Hematopoietic multipotent progenitor cell treated with erythropoietin and hydrocortisone succinate and interleukin-3 and kit ligand, for 6 days (in vitro differentiated cells): ENCODE measurements at regions not wholly inside any gene's neighbourhood (a gene's known extent, or its start where the extent isn't known, plus 50 kb on each side); places are given as distances from the start of the nearest gene placed in this dataset.

Experiments
- DNase-seq: peaks from one replicate; pipeline ENCODE4 v3.0.0-alpha.2; 2015

GRCh38 chr10:111455776-111456426 lies 379.1 kb downstream of the ADRA2A start:
- DNase-seq: no peak

DNA sequence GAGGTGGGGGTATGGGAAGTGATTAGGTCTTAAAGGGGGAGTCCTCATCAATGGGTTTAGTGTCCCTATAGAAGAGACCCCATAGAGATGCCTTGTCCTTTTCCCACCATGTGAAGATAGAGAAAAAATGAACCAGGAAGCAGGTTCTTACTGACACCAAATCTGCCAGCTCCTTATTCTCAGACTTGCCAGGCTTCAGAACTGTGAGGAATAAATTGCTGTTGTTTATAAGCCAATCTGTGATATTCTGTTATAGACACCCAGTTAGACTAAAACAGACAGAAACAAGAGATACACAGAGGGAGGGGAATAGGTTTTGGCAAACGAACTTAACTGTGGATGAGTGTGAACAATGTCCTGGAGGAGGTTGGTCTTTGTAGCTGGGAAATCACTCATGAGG lies 381.4 kb downstream of the ADRA2A start:
- DNase-seq: no peak

GRCh38 chr10:111459967-111460366 lies 383.1 kb downstream of the ADRA2A start:
- DNase-seq: no peak

DNA sequence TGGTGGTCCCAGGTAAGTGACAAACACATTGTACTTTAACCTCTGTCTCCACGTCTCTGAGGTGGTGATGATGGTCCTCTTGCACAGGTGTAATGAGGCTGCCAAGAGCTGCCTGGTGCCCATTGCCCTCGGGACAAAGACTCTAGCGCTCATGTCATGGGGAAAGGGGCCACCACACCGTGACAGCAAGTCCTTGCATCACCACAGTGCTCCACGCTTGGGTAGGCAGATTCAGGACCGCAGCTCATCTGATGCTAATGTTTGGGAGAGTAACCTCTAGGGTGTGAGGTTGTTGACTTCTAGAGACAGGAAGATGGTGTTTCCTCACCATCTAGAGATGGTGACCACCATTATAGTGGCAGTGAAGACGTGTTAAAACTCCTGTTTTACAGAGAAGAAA lies 395.6 kb downstream of the ADRA2A start:
- no peak for DNase-seq

- no peak for DNase-seq
Measured at GRCh38 chr10:111473361-111473760, 396.5 kb downstream of the ADRA2A start.

GRCh38 chr10:111474786-111475185 lies 398.0 kb downstream of the ADRA2A start:
- DNase-seq: no peak

DNA sequence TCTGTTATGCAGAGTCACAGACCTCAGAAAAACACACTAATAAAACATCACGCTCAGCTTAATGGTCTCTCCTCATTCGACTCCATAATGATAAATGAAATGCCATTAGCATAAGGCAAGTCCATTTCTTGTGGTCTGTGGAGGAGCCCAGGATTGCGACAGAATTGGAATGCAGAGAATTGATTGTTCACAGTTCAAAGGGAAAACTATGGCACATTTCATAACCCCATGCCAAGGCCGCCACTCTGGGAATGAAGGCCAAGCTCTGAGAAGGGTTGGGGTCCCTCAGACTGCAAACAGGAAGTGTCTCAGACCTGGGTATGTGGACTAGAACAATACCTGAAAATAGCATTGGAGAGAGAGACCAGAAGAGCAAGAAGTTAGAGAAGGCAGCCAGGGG lies 398.9 kb downstream of the ADRA2A start:
- DNase-seq: no peak

DNA sequence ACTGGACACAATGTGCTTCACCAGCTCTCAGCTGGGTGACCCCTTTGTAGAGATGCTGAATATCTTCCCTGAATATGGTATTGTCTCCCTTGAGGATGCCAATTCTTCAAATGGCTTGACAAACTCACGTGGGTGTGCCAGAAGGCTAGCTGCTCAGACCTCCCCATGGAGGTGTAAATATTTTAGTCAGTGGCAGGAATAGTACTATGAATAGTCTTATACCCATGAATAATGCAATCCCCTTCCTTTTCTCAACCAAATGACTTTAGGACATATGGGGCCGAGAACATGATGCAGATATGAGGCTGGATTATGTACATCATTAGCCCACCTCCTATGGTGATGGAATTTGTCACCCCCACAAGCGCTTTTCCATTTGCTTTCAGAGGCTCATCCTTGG lies 401.8 kb downstream of the ADRA2A start:
- no peak for DNase-seq

- no peak for DNase-seq
Measured at GRCh38 chr10:111479966-111480365, 403.1 kb downstream of the ADRA2A start.

GRCh38 chr10:111481261-111481826 lies 404.5 kb downstream of the ADRA2A start:
- DNase-seq: no peak

GRCh38 chr10:111481866-111482265 lies 405.0 kb downstream of the ADRA2A start:
- DNase-seq: no peak

GRCh38 chr10:111482621-111483216 lies 405.9 kb downstream of the ADRA2A start:
- no peak for DNase-seq

DNA sequence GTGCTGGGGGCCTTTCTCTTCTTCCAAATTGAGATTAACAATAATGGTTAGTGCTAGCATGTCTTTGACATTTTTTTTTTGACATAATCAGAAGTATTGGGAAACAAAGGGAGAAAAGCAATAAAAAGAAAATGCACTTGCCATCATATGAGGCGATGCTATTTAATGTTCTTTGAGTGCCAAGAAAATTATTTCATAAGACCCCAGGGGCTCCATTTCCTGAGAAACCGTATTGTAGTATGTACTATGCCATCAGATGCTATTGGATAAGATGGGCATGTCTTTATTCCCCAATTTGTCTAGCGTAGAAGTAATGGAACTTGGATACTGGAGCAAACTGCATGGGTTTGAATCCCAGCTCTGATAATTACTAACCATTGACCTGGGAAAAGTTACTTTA lies 408.9 kb downstream of the ADRA2A start:
- DNase-seq: no peak

DNA sequence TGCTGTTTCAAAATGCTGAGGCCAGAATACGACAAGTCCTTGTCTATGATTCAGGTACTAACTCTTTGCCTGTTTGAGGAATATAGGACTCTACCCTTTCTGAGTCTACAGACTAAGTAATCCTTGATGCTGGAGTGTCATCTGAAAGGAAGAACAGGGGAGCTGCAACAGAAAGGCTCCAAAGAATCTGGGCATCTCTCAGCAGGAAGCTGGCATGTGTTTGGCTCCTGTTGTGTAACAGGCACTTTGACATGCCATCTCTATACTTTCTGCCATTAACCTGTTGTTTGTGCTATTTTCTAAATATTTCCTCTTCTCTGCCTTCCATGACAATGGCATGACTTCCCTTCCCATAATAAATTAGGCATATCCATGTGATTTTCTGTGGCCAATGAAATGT lies 409.5 kb downstream of the ADRA2A start:
- DNase-seq: no peak

DNA sequence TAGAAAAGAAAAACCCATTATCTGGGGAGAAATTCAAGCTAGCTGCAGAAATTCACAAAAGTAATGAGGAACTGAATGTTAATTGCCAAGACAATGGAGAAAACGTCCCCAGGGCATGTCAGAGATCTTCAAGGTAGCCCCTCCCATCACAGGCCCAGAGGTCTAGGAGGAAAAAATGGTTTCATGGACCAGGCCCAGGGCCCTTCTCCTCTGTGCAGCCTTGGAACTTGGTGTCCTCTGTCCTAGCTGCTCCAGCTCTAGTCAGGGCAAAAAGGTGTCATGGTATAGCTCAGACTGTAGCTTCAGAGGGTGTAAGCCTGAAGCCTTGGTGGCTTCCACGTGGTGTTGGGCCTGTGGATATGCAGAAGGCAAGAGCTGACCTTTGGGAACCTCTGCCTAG lies 411.8 kb downstream of the ADRA2A start:
- DNase-seq: no peak

DNA sequence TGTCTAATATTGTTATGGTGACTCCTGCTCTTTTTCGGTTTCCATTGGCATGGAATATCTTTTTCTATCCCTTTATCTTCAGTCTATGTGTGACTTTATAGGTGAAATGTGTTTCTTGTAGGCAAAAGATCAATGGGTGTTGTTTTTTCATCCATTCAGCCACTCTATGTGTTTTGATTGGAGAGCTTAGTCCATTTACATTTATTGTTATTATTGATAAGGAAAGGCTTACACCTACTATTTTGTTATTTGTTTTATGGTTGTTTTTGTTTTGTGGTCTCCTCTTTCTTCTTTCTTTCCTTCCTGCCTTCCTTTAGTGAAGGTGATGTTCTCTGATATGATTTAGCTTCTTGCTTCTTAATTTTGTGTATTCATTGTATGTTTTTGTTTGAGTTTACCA lies 414.3 kb downstream of the ADRA2A start:
- no peak for DNase-seq

GRCh38 chr10:111493024-111493625 lies 416.3 kb downstream of the ADRA2A start:
- no peak for DNase-seq

DNA sequence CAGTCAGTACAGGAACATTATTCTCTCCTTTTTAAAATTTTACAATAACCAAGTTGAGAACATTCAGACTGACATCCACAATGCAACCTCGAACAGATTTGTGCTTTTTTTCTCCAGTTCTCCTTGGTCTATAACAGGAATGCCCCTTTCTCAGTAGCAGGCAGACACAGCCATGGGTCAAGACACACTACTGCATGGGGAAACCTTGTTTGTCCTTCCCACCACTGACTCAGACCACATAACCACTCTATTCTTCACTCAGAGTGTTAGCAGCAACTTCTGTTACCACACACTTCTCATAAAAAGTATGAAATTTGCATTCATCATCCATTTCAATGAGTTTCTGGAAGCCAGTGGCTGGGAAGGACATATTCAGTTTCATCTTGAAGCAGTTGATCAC lies 421.7 kb downstream of the ADRA2A start:
- no peak for DNase-seq

GRCh38 chr10:111504376-111504775 lies 427.5 kb downstream of the ADRA2A start:
- DNase-seq: no peak

DNA sequence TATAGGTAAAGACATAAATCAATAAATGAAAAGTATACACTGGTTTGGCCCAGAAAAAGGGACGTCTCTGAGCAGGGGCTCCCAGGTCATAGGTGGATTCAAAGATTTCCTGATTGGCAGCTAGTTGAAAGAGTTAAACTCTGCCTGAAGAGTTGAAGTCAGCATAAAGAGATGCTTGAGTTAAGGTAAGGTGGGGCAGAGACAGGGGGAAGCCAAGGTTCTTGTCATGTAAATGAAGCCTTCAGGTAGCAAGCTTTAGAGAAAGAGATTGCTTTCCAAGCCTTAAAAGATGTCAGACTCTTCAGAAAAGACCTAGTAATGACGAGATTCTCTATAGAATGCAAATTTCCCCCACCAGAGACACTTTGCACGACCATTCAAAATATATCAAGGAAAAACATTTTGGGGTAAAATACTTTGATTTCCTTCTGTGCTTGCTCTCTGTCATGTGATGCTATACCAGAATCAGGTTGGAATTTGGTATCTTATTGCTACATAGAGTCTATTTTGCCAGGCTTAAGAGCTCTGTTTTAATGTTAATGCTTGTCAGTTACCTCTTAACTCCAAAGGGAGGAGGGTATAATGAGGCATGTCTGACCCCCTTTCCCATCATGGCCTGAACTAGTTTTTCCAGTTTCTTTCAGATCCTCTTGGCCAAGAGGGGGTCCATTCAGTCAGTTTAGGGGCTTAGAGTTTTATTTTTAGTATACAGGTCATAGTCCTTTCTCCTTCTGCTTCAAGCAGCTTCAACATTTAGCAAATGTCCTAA lies 429.6 kb downstream of the ADRA2A start:
- DNase-seq: no peak

DNA sequence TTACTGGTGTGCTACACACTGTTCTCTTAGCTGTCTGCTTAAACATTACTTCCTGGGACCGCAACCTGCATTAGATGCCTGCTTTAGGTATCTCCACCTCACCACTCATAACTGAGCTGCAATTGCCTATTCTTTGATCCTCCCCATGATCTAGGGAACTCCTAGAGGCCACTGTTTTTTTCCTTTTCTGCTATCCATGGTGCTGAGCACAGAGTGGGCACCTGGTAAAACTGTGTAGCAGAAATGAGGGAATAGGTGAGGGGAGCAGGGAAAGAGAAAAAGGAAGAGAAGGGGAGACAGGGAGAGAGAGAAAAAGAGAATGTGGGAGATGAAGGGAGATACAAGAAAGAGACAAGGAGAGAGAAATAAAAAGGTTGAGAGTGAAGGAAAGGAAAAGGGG lies 434.9 kb downstream of the ADRA2A start:
- DNase-seq: no peak

DNA sequence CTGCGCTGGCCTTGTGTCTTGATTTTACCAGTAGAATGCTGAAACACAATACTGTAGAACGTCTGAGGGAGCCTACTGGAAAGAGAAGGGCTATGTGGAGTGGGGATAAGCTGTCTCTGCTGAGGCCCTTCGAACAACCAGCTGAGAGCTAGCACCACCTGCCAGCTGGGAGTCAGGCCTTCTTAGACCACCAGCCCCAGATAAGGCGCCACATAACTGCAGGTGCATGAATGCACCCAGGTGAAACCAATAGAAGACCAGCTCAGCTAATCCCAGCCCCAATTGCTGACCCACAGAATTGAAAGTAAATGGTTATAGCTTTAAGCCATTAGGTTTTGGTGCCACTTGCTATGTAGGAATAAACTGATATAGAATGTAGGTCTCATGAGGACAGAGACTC lies 438.4 kb downstream of the ADRA2A start:
- no peak for DNase-seq

- no peak for DNase-seq
Measured at GRCh38 chr10:111515706-111516105, 438.9 kb downstream of the ADRA2A start.

DNA sequence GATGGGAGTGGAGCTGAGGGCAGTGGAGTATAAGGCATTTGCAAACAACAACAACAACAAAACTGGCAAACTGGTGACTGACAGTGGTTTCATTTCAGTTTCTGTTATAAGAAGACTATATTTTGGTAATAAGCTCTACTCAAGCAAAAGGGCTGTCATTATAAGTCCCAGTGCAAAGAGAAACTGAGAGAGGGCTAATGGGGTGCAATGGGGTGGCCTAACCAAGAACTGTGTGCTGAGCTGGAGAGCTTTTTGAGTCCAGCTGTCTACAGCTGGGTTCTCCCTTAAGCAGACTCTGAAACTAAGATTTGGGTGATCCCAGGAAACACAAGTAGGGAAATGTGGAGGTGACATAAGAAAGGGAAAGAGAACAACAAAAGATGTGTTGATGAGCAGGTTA lies 439.3 kb downstream of the ADRA2A start:
- no peak for DNase-seq
